Ishikawa (cell line): ENCODE measurements at regions not wholly inside any gene's neighbourhood (a gene's known extent, or its start where the extent isn't known, plus 50 kb on each side); places are given as distances from the start of the nearest gene placed in this dataset.

Experiments used
- CEBPB ChIP-seq: IDR thresholded peaks from 2 replicates; pipeline ENCODE4 v1.6.1; 2012
- EP300 ChIP-seq: IDR thresholded peaks from 2 replicates; pipeline ENCODE4 v1.6.1; 2012; ENCODE audit warnings: borderline replicate concordance
- REST ChIP-seq: IDR thresholded peaks from 2 replicates; pipeline ENCODE4 v1.6.1; 2012; ENCODE audit warnings: low read depth, mild to moderate bottlenecking
- YY1 ChIP-seq: IDR thresholded peaks from 2 replicates; pipeline ENCODE4 v1.6.1; 2012; ENCODE audit warnings: low read depth

GRCh38 chr11:23679041-23679440 is 817.8 kb upstream of the LUZP2 start:
- TF ChIP-seq YY1, result no peak
- TF ChIP-seq REST, result no peak
- TF ChIP-seq EP300, result no peak
- TF ChIP-seq CEBPB, result no peak
